NB4 (cell line): ENCODE measurements at regions not wholly inside any gene's neighbourhood (a gene's known extent, or its start where the extent isn't known, plus 50 kb on each side); places are given as distances from the start of the nearest gene placed in this dataset.

ENCODE experiments used
- MYC ChIP-seq: IDR thresholded peaks from 2 replicates; pipeline ENCODE4 v1.6.1; 2011; ENCODE audit warnings: low read depth, low read length
- POLR2A ChIP-seq: IDR thresholded peaks from 2 replicates; pipeline ENCODE4 v1.6.1; 2011; ENCODE audit warnings: mild to moderate bottlenecking; ENCODE audit not compliant: insufficient read length; ENCODE audit errors: extremely low read depth
- TF ChIP-seq, protein P1 (sequence below): IDR thresholded peaks from one replicate; pipeline ENCODE4 v1.5.1; 2012; ENCODE audit warnings: low read depth, low read length
- TF ChIP-seq, protein P2 (sequence below): IDR thresholded peaks from 2 replicates; pipeline ENCODE4 v1.6.1; 2011; ENCODE audit warnings: low read depth, low read length

DNA sequence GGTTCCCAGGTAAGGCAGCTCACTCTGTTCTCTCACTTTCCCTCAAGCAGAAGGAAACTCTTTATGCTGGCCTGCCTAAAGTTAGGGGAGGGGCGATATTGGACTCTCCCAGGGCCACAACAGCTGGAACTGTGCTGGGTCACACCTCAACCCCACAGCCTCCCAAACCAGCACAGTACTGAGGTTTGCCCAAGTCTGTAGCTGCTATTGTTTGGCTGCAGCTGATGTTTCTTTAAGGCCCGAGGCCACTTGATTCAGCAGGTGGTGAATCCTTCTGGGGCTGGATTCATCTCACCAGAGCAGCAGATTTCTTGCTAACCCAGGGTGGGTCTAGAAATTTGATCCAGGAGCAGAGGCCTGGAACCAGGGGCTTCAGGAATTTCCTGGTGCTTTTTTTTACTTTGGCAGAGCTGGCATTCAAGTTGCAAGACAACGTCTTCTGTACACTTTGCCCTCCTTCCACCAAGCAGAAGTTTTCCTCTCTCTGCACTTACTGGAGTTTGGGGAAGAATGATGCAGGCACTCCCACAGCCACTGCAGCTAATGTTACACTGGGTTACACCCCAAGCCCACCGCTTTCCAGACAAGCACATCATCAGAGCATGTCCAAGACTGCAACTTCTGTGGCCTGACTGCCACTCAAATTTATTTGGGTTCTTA is 544.7 kb upstream of the NDST4 start:
- TF ChIP-seq, protein P1, sequence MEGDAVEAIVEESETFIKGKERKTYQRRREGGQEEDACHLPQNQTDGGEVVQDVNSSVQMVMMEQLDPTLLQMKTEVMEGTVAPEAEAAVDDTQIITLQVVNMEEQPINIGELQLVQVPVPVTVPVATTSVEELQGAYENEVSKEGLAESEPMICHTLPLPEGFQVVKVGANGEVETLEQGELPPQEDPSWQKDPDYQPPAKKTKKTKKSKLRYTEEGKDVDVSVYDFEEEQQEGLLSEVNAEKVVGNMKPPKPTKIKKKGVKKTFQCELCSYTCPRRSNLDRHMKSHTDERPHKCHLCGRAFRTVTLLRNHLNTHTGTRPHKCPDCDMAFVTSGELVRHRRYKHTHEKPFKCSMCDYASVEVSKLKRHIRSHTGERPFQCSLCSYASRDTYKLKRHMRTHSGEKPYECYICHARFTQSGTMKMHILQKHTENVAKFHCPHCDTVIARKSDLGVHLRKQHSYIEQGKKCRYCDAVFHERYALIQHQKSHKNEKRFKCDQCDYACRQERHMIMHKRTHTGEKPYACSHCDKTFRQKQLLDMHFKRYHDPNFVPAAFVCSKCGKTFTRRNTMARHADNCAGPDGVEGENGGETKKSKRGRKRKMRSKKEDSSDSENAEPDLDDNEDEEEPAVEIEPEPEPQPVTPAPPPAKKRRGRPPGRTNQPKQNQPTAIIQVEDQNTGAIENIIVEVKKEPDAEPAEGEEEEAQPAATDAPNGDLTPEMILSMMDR = no peak
- TF ChIP-seq, protein P2, sequence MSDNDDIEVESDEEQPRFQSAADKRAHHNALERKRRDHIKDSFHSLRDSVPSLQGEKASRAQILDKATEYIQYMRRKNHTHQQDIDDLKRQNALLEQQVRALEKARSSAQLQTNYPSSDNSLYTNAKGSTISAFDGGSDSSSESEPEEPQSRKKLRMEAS = no peak
- no peak for TF ChIP-seq POLR2A
- TF ChIP-seq MYC = no peak
